ENCODE measurements at regions not wholly inside any gene's neighbourhood (a gene's known extent, or its start where the extent isn't known, plus 50 kb on each side); places are given as distances from the start of the nearest gene placed in this dataset.

GRCh38 chr6:110041126-110041525 is 63.0 kb downstream of the GPR6 start:
- H3K9ac ChIP-seq (ENCODE audit: extremely low read depth, insufficient read length, low read length): no peak overlapping the region

More at GRCh38 chr6:110041126-110041525, 63.0 kb downstream of the GPR6 start:
- peaks cover 1 to 2% of the 10 kb centered on the region in 2 experiments; a peak in 3 of 5 replicates for H3K9me3 Mint-ChIP-seq
- H3K9me3 ChIP-seq (ENCODE audit: control insufficient read depth, low read depth, low read length): no peaks in the 10 kb centered on the region
- no peak overlapping the region for H3K4me3 Mint-ChIP-seq
- no peak overlapping the region for H2BK5ac ChIP-seq (ENCODE audit: insufficient read length, low read length)
- H3K4me1 Mint-ChIP-seq: peaks cover 13 to 16% of the 10 kb centered on the region in 2 experiments
- H3K27ac ChIP-seq (ENCODE audit: insufficient read length, low read depth, low read length): no peak overlapping the region
- no peaks in the 10 kb centered on the region for H3K79me1 ChIP-seq (ENCODE audit: insufficient read depth, low read depth, low read length, poor library complexity, severe bottlenecking)
- no peak overlapping the region for H3K4ac ChIP-seq (ENCODE audit: low read depth, low read length)
- H3K14ac ChIP-seq (ENCODE audit: insufficient read depth, low read length): no peak overlapping the region
- DNase-seq: no peak
- no peak overlapping the region for H2BK20ac ChIP-seq (ENCODE audit: low read depth, low read length, poor library complexity, severe bottlenecking)
- H3K79me2 ChIP-seq (ENCODE audit: insufficient read depth, low read length): no peaks in the 10 kb centered on the region
- no peaks in the 10 kb centered on the region; the same call in 1 of the 2 replicates for H3K4me1 ChIP-seq (ENCODE audit: insufficient read depth, low read length)
- H4K5ac ChIP-seq (ENCODE audit: insufficient read length, low read depth, low read length): no peak overlapping the region
- no peak overlapping the region for H3T11ph ChIP-seq (ENCODE audit: low read length)
- H3K23ac ChIP-seq (ENCODE audit: insufficient read length, low read depth, low read length): no peak overlapping the region
- H4K8ac ChIP-seq (replicated peaks; ENCODE audit: insufficient read length, low read depth, low read length): no peak overlapping the region
- no peak overlapping the region for H2BK12ac ChIP-seq (ENCODE audit: insufficient read length, low read depth, low read length)
- H3K36me3 Mint-ChIP-seq (ENCODE audit: insufficient read depth in 1 of 3, low read depth in 3 of 3): no peaks in the 10 kb centered on the region; a peak in 1 of 7 replicates
- no peak overlapping the region for H2AFZ ChIP-seq (ENCODE audit: low read length)
- H3K27ac Mint-ChIP-seq: no peak overlapping the region
- WGBS (ENCODE audit: extremely low coverage, insufficient read length, low lambda C conversion rate): no CpG with 5 or more reads among the region's 2 CpGs
- no peak overlapping the region for H2BK15ac ChIP-seq (ENCODE audit: low read depth, low read length)
- no peak overlapping the region for H3K4me2 ChIP-seq (ENCODE audit: insufficient read depth, insufficient read length, low read length)
- no peaks in the 10 kb centered on the region for H4K20me1 ChIP-seq (ENCODE audit: control insufficient read depth, insufficient read depth, insufficient read length)
- no peaks in the 10 kb centered on the region for H3K23me2 ChIP-seq (ENCODE audit: insufficient read length, low read depth, low read length, poor library complexity, severe bottlenecking)
- no peak for TF ChIP-seq CTCF (conservative IDR thresholded peaks at IDR 0.05)
- H2BK120ac ChIP-seq (ENCODE audit: low read depth, low read length, poor library complexity, severe bottlenecking): no peak overlapping the region
- no peak overlapping the region for H3K18ac ChIP-seq (ENCODE audit: insufficient read length, low read depth, low read length)
- no peak overlapping the region for H3K56ac ChIP-seq (ENCODE audit: insufficient read length, low read depth, low read length)
- H3K27me3 ChIP-seq (ENCODE audit: insufficient read depth, low read length): no peaks in the 10 kb centered on the region
- no peaks in the 10 kb centered on the region for H3K27me3 Mint-ChIP-seq (ENCODE audit: low read depth)
- no peak overlapping the region for H4K91ac ChIP-seq (ENCODE audit: insufficient read length, low read depth, low read length)
- H2AK5ac ChIP-seq (ENCODE audit: insufficient read length, low read length): no peak overlapping the region
